SK-MEL-5 (cell line): ENCODE measurements at regions not wholly inside any gene's neighbourhood (a gene's known extent, or its start where the extent isn't known, plus 50 kb on each side); places are given as distances from the start of the nearest gene placed in this dataset.

Experiments
- DNase-seq: peaks from one replicate; pipeline ENCODE4 v3.0.0-alpha.2; 2016; ENCODE audit warnings: low read depth, low spot score
- in situ Hi-C: cut with HindIII; loops from 2 replicates; pipeline ENCODE4 v1.10.0; 2016; ENCODE audit warnings: low sequenced_read_pairs, high pct_unique_total_duplicates, low pct_unique_long_range_greater_than_20kb

- DNase-seq: no peak
- in situ Hi-C loops: no loop called here
These were observed 316.0 kb downstream of the FGFR2 start for GRCh38 chr10:121282264-121282663.

- DNase-seq: no peak
- in situ Hi-C loops: no loop called here
These were observed 315.3 kb downstream of the FGFR2 start for GRCh38 chr10:121282797-121283515.

- no peak for DNase-seq
- in situ Hi-C loops: no loop called here
These were observed 313.3 kb downstream of the FGFR2 start for GRCh38 chr10:121284936-121285335.

GRCh38 chr10:121285406-121286196 is 312.6 kb downstream of the FGFR2 start:
- in situ Hi-C loops: no loop called here
- no peak for DNase-seq

GRCh38 chr10:121288011-121288410 is 310.2 kb downstream of the FGFR2 start:
- in situ Hi-C loops: no loop called here
- DNase-seq: no peak

GRCh38 chr10:121288864-121289661 is 309.2 kb downstream of the FGFR2 start:
- DNase-seq: no peak
- in situ Hi-C loops: no loop called here

GRCh38 chr10:121289800-121290199 is 308.4 kb downstream of the FGFR2 start:
- in situ Hi-C loops: no loop called here

GRCh38 chr10:121290674-121291073 is 307.6 kb downstream of the FGFR2 start:
- DNase-seq: no peak
- in situ Hi-C loops: no loop called here

More at GRCh38 chr10:121289800-121290199, 308.4 kb downstream of the FGFR2 start:
- DNase-seq: no peak

- in situ Hi-C loops: no loop called here
- DNase-seq: no peak
These were observed 306.9 kb downstream of the FGFR2 start for GRCh38 chr10:121291376-121291775.

- no peak for DNase-seq
- in situ Hi-C loops: no loop called here
These were observed 306.4 kb downstream of the FGFR2 start for GRCh38 chr10:121291823-121292222.

- in situ Hi-C loops: no loop called here
- DNase-seq: no peak
These were observed 305.9 kb downstream of the FGFR2 start for GRCh38 chr10:121292321-121292720.

GRCh38 chr10:121293110-121293509 is 305.1 kb downstream of the FGFR2 start:
- in situ Hi-C loops: no loop called here
- no peak for DNase-seq

- DNase-seq: no peak
- in situ Hi-C loops: no loop called here
These were observed 303.6 kb downstream of the FGFR2 start for GRCh38 chr10:121294630-121295029.

GRCh38 chr10:121296378-121296777 is 301.9 kb downstream of the FGFR2 start:
- DNase-seq: no peak
- in situ Hi-C loops: no loop called here

- in situ Hi-C loops: no loop called here
- no peak for DNase-seq
These were observed 301.2 kb downstream of the FGFR2 start for GRCh38 chr10:121296881-121297585.

GRCh38 chr10:121300723-121301122 is 297.5 kb downstream of the FGFR2 start:
- in situ Hi-C loops: no loop called here
- no peak for DNase-seq

GRCh38 chr10:121302541-121303180 is 295.6 kb downstream of the FGFR2 start:
- DNase-seq: peak; percentile 37
- in situ Hi-C loops: no loop called here
